Bone marrow (tissue), 2 donors: ENCODE measurements at regions not wholly inside any gene's neighbourhood (a gene's known extent, or its start where the extent isn't known, plus 50 kb on each side); places are given as distances from the start of the nearest gene placed in this dataset.

Experiments
- DNase-seq, 2 donors: peaks; one replicate each; lab custom pipeline; 2025; lab: John Stamatoyannopoulos, UW

DNA sequence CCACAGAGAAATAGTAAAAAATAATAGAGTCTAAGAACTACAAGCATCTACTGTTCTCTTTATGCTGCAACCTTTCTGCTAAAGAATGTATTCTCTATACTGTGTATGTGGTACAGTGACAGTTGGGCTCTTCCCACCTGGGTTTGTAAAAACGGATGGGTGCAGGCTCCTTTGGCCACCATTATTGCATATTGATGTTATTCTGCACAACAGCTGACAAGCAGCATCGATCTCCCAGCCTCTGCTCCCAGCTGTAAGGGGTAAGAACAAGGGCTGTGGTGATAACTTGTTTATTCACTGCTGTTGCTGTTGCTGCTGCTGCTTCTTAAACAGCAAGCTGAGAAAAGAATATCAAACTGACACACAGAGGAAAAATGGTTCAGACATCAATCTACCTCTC lies 56.1 kb downstream of the KCNRG start:
- DNase-seq: no peak

DNA sequence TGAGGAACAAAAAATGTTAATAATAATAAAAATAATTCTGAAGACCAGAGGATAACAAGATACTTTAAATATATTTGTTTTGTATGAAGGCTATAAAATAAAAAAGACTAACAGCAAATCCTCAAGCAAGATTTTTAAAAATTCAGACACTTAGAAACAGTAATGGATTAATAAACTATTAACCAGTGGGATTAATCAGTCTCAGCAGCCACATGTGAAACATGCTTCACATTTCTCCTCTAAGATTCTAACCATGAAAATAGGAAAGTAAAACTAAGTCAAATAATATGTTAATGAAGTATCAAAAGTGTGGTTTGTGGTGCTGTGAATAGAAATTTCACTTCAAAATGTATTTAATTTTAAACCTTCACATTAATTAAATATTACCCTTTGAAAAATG lies 57.4 kb downstream of the KCNRG start:
- no peak for DNase-seq

DNA sequence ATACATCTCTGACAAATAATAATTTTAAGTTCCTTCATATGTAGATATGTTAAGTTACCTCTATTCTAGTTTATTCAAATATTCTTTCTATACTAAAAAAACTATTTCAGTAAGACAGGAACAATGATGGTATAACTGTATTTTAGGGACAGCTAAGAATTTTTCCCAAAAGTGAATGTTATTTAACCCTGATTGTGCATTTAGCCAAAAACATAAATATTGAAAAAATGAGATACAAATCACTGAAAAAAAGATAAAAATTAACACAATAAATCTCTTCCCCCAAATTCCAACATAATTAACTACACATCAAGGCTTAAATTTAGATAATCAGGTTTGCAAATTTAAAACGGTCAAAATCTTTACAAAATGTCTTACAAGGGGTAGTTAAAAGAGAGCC lies 58.1 kb downstream of the KCNRG start:
- no peak for DNase-seq

DNA sequence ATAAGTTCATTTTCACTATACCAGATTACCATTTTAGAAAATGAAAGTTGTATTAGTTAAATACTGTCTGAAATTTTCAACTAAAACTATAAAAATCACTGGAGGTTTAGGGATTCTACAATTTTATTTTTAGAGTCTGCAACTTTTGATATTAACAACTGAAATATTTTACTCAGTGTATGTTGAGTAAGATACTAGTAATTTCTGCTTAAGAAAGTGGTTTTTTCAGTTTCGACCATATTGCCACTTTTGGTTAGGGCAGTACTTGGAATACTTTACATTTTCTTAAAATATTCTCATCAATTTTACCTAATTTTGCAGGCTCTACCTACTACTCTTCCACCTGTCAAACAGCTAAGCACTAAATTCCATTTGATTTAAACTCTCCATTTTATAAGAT lies 59.6 kb downstream of the KCNRG start:
- DNase-seq: no peak

DNA sequence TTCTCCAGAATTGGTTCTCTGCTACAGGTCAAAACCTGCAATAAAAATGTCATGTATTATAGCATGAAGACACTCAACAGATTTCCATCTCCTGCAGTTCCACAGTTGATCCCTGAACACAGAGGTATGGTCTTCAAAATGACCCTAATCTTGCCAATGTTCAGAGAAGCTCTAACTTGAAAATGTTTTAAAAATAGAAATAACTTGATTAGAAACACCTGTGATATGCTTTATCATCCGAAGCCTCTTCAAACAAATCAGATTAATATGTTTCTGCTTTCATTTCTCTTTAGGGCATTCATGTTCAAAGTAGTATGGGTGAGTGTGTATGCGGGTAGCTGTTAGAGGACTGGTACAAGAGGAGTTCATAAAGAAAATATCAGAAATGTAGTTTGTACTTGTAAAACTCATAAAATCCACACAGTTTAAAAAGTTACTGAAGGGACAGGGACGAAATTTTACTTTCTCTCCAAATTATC lies 60.4 kb downstream of the KCNRG start:
- DNase-seq: no peak

DNA sequence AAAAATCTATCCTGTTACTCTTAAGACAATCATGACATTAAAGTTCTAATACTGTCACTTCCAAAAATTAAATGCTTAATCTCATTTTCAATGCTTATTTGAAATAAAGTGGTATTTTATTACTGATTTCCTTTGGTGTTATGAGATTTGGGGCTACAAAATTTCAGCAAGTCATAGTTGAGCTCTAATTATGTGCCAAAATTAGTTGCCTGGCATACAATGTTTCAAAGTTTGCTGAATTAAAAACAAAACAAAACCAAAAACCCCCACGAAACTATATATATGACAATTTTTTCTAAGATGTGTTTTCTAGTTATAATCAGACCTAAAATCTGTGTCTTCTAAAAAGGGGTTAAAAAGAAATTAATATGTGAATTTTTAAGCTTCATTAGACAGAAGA lies 62.2 kb downstream of the KCNRG start:
- DNase-seq: no peak

DNA sequence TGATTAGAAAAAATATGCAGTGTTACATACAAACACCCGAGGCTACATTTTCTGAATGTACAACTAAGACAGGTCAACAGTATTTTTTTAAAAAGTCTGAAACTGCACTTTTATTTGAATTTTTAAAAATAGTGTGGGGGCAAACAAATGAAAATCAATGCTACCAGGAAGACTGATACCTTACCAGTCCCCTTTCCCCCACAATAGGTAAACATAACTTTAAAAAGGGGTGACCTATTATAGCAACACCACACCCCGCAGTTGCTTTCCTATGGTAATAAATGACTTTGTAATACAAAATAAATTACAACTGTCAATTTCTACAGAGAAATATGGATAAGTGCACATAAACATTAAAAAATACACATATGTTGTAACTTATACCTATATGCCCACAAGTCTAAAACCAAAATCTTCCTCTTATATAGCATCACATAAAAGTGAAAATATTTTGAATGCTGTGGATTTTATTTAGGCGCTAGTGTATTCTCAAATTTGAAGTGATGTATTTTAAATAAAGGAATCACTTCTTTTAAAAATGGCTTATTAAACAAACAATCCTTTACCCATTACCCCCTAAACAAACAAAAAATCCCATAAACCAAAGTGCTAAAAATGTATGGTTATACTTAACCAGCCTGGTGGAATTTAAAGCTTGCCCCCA lies 63.1 kb downstream of the KCNRG start:
- DNase-seq: no peak

DNA sequence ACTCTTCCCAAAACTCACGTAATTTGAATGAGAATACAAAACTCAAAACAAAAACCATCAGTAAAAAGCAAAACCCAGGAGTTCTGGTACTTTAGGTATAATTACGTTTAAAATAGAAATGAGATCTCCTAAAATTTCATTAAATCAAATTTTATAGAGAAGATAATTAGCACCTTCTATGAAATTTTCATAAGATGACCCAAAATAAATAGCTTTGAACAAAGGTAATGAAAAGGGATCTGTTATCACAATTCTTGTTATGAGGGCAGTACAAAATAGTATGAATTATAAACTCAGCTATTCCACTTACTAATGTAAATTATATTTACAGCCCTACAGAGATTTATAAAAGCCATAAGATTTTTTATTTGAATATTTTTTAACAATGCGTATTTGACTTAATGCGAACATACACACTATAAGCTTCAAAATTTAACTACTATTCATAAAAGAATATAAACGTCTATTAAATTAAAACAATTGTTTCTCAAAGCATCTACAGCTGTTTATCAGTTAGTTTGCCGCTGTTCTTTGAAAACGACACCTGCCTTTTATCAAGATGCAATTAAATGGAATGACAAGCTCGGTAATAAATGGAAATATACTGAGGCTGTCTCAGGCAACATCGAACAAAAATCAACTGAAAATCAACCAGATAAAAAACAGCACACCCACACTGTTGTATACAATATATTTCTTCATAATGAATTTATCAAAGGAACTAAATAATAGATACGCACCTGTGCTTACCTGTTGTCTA lies 63.8 kb downstream of the KCNRG start:
- DNase-seq: no peak

DNA sequence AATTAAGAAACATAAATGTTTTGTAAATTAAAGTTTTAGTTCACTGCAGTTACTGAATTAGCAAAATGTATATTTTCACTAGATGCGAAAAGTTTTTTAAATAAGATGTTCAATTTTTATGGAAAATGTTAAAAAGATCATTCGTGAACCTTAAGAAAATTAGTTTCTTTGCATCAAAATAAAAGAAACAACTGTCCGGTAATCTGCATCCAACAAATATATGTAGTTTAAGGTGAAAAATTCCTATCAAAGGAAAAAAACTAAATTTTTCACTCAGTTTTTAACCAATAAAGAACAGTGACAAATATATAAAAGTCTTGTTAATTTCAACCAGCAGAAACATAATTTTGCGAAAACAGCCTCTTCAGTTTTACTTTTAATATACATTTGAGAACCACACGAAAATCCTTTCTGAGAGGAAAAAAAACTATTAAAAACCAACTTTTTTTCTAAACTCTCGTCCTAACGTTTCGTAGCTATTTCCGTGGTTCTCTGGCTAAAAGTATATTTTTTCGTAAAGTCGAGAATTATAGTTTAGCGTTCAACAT lies 64.5 kb downstream of the KCNRG start:
- no peak for DNase-seq

DNA sequence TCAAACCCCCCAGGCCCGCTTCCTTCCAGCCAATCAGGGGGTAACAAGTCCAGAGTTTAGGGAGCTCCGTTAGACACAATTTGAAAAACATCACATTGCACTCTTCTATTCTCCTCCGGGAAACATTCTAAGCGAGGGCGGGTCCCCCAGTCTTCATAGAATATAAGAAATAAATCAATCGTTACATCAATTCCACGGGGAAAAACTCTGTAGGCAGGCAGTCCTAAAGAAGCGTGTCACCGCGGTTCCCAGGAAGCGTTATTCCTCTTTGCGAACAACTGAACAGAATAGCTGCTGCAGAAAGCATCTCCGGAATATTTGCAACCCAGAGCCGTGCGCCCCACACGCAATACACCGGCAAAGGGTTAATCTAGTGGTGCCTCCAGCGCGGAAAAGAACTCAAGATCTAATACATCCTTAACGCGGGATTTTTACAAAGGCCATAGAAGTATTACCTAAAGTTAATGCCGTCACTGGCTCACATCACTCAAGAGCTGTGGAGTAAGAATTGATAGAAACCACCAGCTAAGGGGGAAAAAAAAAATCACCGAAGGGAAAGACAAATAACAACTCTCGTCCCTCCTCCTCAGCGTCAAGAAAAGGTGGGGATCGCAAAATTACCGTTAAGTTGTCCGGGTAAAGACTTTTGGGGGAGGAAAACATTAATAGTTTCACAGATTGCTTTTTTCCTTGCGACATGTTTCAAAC lies 65.1 kb downstream of the KCNRG start:
- DNase-seq: no peak

DNA sequence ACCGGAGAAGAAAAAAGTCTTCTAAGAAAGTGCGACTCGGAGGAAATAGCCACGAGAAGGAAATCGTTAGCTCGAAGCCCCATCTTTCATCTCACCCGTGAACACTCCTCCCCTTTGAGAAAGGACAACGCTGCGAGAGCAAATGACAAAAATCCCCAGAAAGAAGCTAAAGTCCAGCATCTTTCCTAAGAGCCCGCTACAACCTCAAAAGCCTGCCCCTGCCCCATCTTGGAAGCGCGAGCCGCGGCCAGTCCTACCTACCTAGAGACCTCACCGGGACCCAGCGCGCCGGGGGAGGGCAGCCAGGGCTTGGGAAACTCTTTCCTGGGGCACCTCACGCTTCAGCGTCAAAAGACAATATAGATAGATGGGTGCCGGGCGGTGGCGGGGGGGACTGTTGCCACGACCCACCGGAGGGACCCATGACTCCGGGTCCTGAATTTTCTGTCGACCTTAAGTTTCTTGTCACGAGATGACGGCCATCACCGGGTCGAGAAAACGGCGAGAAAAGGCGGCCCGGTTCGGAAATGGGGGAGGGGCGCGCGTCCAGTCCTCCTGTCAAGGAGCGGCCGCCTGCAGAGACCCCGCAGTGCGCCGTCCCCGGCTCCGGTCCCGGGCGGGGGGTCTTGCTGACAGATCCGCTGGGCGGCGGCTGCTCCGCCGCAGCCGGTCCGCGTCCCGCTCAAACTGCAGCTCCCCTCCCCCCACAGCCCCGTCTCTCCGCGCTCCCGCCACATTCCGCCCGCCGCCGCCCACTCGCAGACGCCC lies 65.9 kb downstream of the KCNRG start:
- peak; percentile 35 to 72 for DNase-seq

DNA sequence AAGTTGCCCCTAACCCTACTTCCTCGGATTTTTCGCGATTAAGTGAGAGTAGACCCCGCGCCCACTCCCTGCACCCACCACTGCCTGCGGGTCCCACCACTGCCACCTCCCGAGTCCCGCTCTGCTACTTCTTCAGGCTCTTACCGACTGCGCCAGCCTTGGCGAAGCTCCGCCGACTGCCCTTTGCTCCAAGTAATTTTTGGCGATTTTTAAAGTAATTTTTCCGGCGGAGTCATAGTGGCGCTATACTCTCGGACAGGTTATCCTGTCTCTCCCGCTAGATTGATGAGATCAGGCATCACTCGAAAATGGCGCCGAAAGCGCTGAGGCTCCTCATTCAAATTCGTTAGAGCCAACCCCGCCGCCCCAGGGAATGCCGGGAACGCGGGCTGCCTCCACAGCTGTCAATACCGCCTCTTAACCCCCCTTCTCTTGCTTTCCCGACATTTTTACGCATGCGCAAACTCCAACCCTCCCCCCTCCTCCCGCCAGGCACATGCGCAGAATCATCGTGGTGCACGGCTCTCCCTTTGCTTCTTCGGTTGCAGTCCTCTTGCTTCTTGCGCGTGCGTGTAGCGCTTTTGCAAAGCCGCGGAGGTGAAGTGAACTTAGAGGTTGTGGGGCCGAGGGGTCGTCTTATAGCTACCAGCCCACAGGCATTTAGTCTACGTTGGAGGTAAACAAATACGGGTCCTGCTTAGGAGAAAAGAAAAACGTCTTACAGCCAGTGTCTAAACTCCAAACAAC lies 66.6 kb downstream of the KCNRG start:
- peak; percentile 93 to 99 for DNase-seq

DNA sequence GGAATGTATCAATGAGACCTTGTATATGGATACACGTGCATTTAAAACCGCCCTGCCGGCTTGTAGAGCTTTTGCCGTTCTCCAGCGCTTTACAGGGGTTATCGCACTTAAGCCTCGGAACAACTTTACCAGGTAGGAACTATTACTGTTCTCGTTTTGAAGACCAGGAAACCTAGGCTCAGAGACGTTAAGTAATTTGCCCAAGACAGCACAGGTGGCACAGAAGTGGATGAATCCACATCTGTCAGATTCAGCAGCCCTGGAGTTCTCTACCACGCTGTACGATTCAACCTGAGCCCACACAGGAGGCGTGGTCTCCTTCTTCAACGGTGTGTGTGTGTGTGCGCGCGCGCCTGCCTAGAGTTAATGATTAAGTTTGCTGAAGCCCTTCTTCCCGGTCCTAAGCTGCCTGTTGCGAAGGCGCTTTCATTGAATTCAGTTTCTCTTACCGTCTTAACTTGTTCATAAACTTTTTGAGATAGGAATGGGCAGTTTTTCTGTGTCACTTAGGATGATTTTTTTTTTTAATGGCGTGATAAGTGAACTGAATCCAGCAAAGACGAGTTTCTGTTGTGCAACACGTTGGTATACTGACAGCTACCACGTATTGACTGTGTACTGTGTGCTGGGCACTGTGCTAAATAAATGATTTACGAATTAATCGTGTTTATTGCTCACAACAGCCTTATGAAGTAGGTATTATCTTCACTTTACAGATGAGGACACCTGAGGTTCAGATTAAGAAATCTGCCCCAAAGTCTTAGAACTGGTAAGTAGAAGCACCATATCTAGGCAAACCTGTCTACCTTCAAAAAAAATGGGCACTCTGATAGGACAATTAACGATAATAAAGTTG lies 67.4 kb downstream of the KCNRG start:
- no peak for DNase-seq

DNA sequence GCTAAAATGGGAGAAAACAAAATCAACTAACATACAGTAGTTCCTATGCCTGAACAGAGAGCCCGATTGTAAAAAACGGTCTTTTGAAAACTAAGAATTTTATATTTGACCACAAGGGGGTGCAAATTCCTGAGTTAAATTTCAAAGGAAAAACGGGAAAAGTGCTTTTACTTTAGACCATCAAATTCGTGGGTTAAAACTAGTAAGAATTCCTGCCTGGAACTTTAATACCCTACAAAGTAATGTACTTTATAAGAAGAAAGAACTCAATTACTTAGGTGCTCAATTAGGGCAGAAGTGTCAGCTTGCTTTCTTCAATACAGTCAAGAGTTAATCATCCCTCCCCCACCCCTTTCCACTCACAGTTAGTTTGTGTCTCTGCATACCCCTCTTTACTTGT lies 69.8 kb downstream of the KCNRG start:
- DNase-seq: no peak

DNA sequence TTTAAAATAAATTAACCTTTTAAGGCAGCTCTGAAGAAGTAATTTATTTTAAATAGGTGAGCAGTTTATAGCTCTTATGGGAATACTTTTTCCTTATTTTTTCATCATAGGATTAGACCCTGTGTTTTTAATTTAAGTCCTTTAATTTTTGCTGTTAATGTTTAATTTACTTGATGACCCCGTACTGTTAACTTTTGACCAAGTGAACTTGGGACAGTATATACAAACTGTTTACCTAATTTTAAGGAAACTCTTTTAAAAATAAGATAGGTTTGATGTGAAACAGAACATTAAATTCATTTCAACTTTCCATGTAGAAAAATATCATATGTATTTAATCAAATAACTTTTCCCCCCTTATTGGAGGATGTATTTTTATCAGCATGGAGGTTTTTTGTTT lies 74.4 kb downstream of the KCNRG start:
- no peak for DNase-seq

DNA sequence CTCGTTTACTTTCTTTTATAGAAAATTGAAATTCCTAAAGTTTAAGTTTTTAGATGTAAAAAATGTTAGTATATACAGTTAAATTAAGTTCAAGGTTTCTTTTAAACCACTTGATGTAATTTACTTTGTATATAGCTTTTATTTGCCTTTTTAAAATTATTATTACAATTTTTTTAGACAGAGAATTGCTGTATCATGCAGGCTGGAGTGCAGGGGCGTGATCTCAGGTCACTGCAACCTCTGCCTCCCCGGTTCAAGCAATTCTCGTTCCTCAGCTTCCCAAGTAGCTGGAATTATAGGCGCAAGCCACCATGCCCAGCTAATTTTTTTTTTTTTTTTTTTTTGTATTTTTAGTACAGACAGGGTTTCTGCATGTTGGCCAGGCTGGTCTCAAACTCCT lies 75.0 kb downstream of the KCNRG start:
- DNase-seq: no peak

DNA sequence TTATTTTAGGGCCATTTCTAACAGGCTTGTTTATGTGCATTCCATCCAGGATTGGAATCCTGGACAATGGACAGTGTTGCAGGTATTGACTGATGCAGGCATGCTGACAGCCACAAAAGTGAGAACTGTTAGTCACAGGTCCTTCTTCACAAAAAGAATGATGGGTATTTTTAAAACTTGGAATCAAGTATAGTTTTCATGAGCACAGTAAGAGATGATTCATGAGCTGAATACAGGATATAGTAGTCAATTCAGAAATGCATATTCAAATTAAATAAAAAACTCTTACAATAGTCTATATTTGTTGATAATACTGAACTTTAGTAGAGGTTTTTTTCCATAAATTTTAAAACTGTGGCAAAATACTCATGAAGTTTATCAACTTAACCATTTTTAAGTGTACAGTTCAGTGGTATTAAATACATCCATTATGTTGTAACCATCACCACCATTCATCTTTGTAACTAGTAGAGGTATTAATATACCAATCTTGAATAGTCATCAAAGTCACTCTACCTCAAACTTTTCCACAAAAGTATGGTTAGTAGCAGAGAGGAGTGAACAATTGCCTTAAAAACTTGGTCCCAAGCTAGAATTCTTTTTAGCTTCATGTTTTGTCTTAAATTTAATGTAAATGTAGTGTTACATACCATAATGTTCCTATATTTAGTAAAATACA lies 79.5 kb downstream of the KCNRG start:
- DNase-seq: no peak

DNA sequence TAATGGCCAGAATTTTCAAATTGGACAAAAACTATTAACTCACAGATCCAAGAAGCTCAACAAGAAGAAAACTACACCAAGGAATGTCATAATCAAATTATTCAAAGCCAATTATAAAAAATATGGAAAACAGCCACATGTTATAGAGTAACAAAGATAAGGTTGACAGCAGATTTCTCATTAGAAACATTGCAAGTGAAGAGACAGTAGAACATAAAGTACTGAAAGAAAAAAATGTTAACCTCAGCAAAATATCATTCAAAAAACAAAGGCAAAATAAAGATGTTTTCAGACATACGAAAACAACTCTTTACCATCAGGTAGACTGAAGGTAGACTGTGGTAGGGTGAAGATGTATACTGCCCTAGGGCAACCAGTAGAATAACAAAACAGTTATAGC lies 83.4 kb downstream of the KCNRG start:
- no peak for DNase-seq

DNA sequence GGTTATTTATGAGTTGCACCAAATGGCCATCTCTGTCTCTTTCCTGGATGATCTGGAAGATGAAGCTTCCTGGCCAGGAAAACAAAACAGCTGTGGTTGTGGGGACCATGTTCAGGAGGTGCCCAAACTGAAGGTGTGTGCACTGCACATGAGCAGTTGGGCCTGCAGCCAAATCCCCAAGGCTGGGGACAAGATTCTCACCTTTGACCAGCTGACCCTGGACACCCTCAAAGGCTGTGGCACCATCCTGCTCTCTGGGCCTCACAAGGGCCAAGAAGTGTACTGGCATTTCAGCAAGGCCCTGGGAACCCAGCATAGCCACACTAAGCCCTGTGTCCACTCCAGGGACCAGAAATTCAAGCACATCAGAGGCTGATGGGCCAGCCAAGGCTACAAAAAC lies 84.2 kb downstream of the KCNRG start:
- DNase-seq: no peak

DNA sequence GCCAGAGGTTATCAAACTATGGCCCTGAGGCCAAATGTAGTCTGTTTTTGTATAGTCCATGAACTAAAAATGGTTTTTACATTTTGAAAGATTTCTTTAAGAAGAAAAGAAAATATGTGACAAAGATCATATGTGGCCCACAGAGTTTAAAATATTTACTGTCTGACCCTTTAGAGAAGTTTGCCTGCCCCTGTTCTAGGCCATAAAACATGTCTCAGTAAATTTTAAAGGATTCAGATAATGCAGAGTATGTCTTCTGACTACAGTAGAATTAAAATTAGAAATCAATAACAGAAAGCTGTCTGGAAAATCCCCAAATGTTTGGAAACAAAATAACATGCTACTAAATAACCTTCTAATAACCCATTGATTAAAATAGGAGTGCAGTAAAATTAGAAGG lies 86.3 kb downstream of the KCNRG start:
- no peak for DNase-seq
